Prostate gland (tissue), 2 donors: ENCODE measurements at regions not wholly inside any gene's neighbourhood (a gene's known extent, or its start where the extent isn't known, plus 50 kb on each side); places are given as distances from the start of the nearest gene placed in this dataset.

Source experiments
- DNase-seq: peaks from one replicate; pipeline ENCODE4 v3.0.0-alpha.2; 2019; ENCODE audit warnings: low spot score
- H3K27ac ChIP-seq, 2 donors: fragments of 200-600 bp; sonication (generic); 2 replicates each; pipeline ENCODE4 v1.5.1; 2017 to 2019
- H3K27me3 ChIP-seq: fragments of 200-600 bp; sonication (generic); replicated peaks from 2 replicates; pipeline ENCODE4 v1.5.1; 2019; ENCODE audit not compliant: insufficient read depth
- H3K36me3 ChIP-seq, 2 donors: fragments of 200-600 bp; sonication (generic); 1 replicate in 1 of 2; 2 replicates in 1 of 2; pipeline versions ENCODE4 v1.5.1 to v1.8.1; 2017 to 2019
- H3K4me1 ChIP-seq: fragments of 200-600 bp; sonication (generic); replicated peaks from 2 replicates; pipeline ENCODE4 v1.5.1; 2019
- H3K4me3 ChIP-seq, 2 donors: fragments of 200-600 bp; sonication (generic); 2 replicates each; pipeline ENCODE4 v1.5.1; 2017 to 2019
- H3K9me3 ChIP-seq: fragments of 200-600 bp; sonication (generic); 2 replicates; pipeline ENCODE4 v1.5.1; 2017
- CTCF ChIP-seq, 4 experiments: fragments of 200-600 bp in 2 of 4; fragments of 450-650 bp in 2 of 4; sonication (generic) in 2 of 4; IDR thresholded peaks; 1 replicate in 3 of 4; 2 replicates in 1 of 4; pipeline ENCODE4 v1.5.1; 2016 to 2019; ENCODE audit warnings: antibody characterized with exemption in 4 of 4, mild to moderate bottlenecking in 2 of 4, moderate library complexity in 2 of 4
- POLR2A ChIP-seq: fragments of 450-650 bp; IDR thresholded peaks from one replicate; pipeline ENCODE4 v1.6.1; 2016; ENCODE audit warnings: antibody characterized with exemption, mild to moderate bottlenecking
- POLR2AphosphoS5 ChIP-seq: sonication (generic); formaldehyde crosslinking; IDR thresholded peaks from one replicate; pipeline ENCODE4 v1.6.1; 2017; ENCODE audit warnings: antibody characterized with exemption
- WGBS: methylation state at CpG from one replicate; pipeline ENCODE4 v1.1.5; 2018; 5-methylcytosine and 5-hydroxymethylcytosine counted together
- intact Hi-C: fragments of 100-400 bp; cut with DNase I; formaldehyde crosslinking; loops from one replicate; pipeline ENCODE4 v1.14.2; 2022

- Histone ChIP-seq H3K4me3 (no peak overlapping the region), H3K36me3 (no peaks in the 10 kb centered on the region), H3K27ac (no peak overlapping the region), H3K9me3 (no peaks in the 10 kb centered on the region), H3K27me3 (no peaks in the 10 kb centered on the region), H3K4me1 (no peaks in the 10 kb centered on the region)
- DNase-seq: no peak
- TF ChIP-seq POLR2AphosphoS5: no peak
- TF ChIP-seq POLR2A: no peak
- TF ChIP-seq CTCF (IDR thresholded peaks at IDR 0.05): no peak
- intact Hi-C loops: no loop called here
- 55% methylated on average over 6 of the region's 6 CpGs for WGBS
These were observed 1292.4 kb downstream of the EPHA7 start for GRCh38 chr6:92126983-92127382.

GRCh38 chr6:92126088-92126487 is 1293.3 kb downstream of the EPHA7 start:
- no peak overlapping the region for H3K27ac ChIP-seq
- no peaks in the 10 kb centered on the region for H3K27me3 ChIP-seq
- no peaks in the 10 kb centered on the region for H3K4me1 ChIP-seq
- intact Hi-C loops: no loop called here
- H3K36me3 ChIP-seq: no peaks in the 10 kb centered on the region
- TF ChIP-seq CTCF (IDR thresholded peaks at IDR 0.05) (no peak), POLR2A (no peak), POLR2AphosphoS5 (no peak)
- DNase-seq: no peak
- H3K4me3 ChIP-seq: no peak overlapping the region
- no peaks in the 10 kb centered on the region for H3K9me3 ChIP-seq
- WGBS: 68% methylated on average over 4 of the region's 4 CpGs

GRCh38 chr6:92125681-92126080 is 1293.7 kb downstream of the EPHA7 start:
- intact Hi-C loops: no loop called here
- 63% methylated on average over 4 of the region's 4 CpGs for WGBS
- H3K4me3 ChIP-seq: no peak overlapping the region
- H3K36me3 ChIP-seq: no peaks in the 10 kb centered on the region
- DNase-seq: no peak
- H3K4me1 ChIP-seq: no peaks in the 10 kb centered on the region
- no peak overlapping the region for H3K27ac ChIP-seq
- TF ChIP-seq POLR2A (no peak), POLR2AphosphoS5 (no peak), CTCF (IDR thresholded peaks at IDR 0.05) (no peak)
- H3K9me3 ChIP-seq: no peaks in the 10 kb centered on the region
- H3K27me3 ChIP-seq: no peaks in the 10 kb centered on the region

GRCh38 chr6:92124200-92124651 is 1295.1 kb downstream of the EPHA7 start:
- Histone ChIP-seq H3K36me3 (no peaks in the 10 kb centered on the region), H3K27ac (no peak overlapping the region), H3K9me3 (no peaks in the 10 kb centered on the region), H3K4me3 (no peak overlapping the region), H3K27me3 (no peaks in the 10 kb centered on the region), H3K4me1 (no peaks in the 10 kb centered on the region)
- no peak for TF ChIP-seq POLR2AphosphoS5
- TF ChIP-seq CTCF (IDR thresholded peaks at IDR 0.05): no peak
- no peak for TF ChIP-seq POLR2A
- intact Hi-C loops: loop anchor here (5.0 kb wide), 1 partner anchor 1293 kb away; the partner anchor contains the start of gene EPHA7
- WGBS: 31% methylated on average over 7 of the region's 7 CpGs
- no peak for DNase-seq

- Histone ChIP-seq H3K9me3 (no peaks in the 10 kb centered on the region), H3K4me3 (no peak overlapping the region), H3K27ac (no peak overlapping the region), H3K36me3 (no peaks in the 10 kb centered on the region), H3K27me3 (no peaks in the 10 kb centered on the region), H3K4me1 (no peaks in the 10 kb centered on the region)
- intact Hi-C loops: loop anchor here (5.0 kb wide), 1 partner anchor 1295 kb away; the partner anchor contains the start of gene EPHA7
- DNase-seq: no peak
- no peak for TF ChIP-seq POLR2A
- peak in 3 of 4 experiments; percentile 8 to 15 (median 9) for TF ChIP-seq CTCF (IDR thresholded peaks at IDR 0.05)
- WGBS: 59% methylated on average over 3 of the region's 3 CpGs
These were observed 1296.6 kb downstream of the EPHA7 start for GRCh38 chr6:92122746-92123145.
